AG04449 (cell line): ENCODE measurements at regions not wholly inside any gene's neighbourhood (a gene's known extent, or its start where the extent isn't known, plus 50 kb on each side); places are given as distances from the start of the nearest gene placed in this dataset.
"Not testable (repeated sequence)": the region's sequence is repeated elsewhere in the genome, so short reads cannot be mapped to it uniquely, and the experiment has no call there.

Source experiments
- CTCF ChIA-PET: fragments of 350-600 bp; formaldehyde crosslinking; extraction: SDS; loops from one replicate; lab custom pipeline; 2021; ENCODE audit warnings: antibody characterized with exemption; lab: Yijun Ruan, JAX
- POLR2A ChIA-PET: fragments of 400-600, 350-600 bp; formaldehyde crosslinking; extraction: SDS; loops from one replicate; lab custom pipeline; 2020; ENCODE audit warnings: antibody characterized with exemption, inconsistent platforms; lab: Yijun Ruan, JAX
- DNase-seq: peaks from one replicate; pipeline ENCODE4 v3.0.0-alpha.2; 2010; ENCODE audit warnings: low read depth, low spot score
- H3K4me3 ChIP-seq: 2 replicates; pipeline ENCODE4 v1.5.1; 2011; ENCODE audit warnings: low read depth, mild to moderate bottlenecking, control low read depth, low read length
- TF ChIP-seq, protein P1 (sequence below): IDR thresholded peaks from one replicate; pipeline ENCODE4 v1.5.1; 2011; ENCODE audit warnings: mild to moderate bottlenecking, moderate library complexity, low read length, control low read depth, inconsistent platforms; ENCODE audit not compliant: insufficient read depth; ENCODE audit errors: missing control alignments

DNA sequence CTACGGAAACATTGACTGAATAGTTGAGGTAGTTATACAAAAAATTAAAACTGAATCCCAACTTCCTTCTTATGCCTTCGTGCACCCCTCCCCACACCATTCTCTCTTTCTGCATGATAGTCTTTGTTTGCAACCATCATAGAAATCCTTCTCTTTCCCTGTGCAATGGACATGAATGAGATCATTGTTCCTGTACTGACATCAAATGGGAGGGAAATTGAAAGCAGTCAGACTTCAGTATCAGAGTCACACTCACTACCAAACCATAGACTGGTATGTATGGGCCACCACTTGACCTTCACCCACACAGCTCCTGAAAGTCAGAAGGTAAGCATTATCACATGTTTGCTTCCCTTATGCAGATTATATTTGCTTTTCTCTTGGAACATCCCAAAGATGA, 782.8 kb downstream of the BCL11A start:
- TF ChIP-seq, protein P1, sequence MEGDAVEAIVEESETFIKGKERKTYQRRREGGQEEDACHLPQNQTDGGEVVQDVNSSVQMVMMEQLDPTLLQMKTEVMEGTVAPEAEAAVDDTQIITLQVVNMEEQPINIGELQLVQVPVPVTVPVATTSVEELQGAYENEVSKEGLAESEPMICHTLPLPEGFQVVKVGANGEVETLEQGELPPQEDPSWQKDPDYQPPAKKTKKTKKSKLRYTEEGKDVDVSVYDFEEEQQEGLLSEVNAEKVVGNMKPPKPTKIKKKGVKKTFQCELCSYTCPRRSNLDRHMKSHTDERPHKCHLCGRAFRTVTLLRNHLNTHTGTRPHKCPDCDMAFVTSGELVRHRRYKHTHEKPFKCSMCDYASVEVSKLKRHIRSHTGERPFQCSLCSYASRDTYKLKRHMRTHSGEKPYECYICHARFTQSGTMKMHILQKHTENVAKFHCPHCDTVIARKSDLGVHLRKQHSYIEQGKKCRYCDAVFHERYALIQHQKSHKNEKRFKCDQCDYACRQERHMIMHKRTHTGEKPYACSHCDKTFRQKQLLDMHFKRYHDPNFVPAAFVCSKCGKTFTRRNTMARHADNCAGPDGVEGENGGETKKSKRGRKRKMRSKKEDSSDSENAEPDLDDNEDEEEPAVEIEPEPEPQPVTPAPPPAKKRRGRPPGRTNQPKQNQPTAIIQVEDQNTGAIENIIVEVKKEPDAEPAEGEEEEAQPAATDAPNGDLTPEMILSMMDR, result no peak
- H3K4me3 ChIP-seq, result no peak overlapping the region
- no peak for DNase-seq
- POLR2A ChIA-PET, result no interaction called here
- CTCF ChIA-PET, result no interaction called here

DNA sequence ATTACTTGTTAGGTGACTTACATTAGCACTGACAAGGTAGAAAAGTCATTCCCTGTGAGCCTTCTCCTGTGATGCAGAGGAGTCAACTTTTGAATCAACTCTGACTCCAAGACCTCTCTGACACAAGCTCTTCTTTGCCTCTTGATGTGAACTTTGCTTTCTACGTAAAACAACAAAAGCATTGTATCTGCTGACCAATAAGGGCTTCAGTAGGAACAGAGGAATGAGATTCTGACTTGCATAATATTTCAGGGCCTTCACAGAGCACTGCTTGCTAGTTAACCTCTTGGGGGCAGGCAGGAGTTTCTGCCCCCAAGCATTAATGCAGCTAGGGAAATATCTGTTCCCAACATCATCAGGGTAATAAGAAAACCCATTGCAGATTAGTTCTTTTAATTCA, 791.5 kb downstream of the BCL11A start:
- POLR2A ChIA-PET, result no interaction called here
- no peak for DNase-seq
- no peak overlapping the region for H3K4me3 ChIP-seq
- CTCF ChIA-PET, result no interaction called here
- TF ChIP-seq, protein P1, result no peak

DNA sequence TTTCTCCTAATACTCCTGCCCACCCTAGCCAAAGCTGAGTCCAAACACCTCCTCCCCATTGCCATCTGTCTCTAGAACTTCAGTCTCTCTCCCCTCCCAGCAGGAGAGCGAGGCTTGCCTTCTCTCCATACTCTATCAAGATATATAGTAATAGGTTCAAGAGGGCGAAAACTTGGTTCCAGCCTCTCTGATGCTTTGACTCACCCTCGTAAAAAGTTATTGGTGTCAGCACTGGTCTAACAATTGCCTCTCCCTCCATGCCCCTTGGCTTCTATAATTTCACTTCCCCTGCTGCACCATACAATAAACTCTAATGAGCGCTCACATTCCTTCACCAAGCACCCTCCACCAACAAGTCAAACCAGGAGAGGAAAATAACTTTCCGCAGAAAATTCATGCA, 797.3 kb downstream of the BCL11A start:
- CTCF ChIA-PET, result interaction anchor here (0.6 kb wide), 1 partner anchor 22 kb away, joined by 3 read pairs; no protein-coding TSS in a partner anchor
- TF ChIP-seq, protein P1, result no peak
- POLR2A ChIA-PET, result no interaction called here
- no peak overlapping the region for H3K4me3 ChIP-seq
- DNase-seq, result no peak

DNA sequence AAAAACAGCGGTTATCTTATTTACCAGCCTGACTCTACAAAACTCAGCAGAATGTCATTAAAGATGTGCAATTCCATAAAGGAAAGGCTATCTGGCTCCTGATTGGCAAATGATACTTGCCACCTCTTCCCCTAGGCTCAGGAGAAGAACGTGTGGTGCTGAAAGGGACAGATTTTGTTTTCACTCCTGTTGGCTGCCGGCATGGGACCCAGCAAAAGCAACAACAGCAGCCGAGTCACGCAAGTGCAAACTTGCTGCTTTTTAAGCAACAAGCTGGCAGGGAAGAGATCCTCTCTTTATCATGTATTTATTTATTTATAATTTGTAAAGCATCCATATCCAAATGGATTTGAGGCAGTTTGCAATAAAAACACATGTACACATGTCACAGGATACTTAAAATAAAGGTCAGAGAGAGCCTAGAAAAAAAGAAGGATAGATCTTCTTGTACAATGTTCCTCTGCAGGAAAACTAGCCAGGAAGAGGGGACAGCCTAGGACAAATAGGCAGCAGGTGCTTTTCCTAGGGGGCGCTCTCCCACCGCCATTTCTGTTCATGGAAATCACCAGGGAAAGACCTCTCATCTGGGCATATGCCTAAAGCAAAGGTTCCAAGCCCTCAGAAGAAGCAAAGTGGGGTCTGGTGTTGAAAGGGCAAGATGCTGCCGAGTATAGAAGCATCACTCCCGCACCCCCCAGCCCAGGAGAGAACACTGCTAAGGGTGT, 799.3 kb downstream of the BCL11A start:
- no peak overlapping the region for H3K4me3 ChIP-seq
- CTCF ChIA-PET, result no interaction called here
- TF ChIP-seq, protein P1, result no peak
- POLR2A ChIA-PET, result no interaction called here
- DNase-seq, result no peak

DNA sequence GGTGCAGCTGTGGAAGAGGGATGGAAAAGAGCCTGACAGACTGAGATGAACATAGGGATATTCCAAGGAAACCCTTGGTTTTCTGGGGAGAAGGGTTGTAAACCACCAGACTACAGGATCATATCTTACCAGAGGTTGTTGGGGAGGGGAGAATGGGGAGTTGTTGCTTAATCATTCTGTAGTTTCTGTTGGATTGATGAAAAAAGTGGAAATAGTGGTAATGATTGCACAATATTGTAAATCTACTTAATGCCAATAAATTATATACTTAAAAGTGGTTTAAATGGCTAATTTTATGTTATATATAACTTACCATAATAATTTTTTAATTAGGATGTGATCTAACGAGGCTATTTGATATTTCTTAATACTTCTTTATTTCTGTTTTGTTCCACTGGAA, 800.9 kb downstream of the BCL11A start:
- POLR2A ChIA-PET, result no interaction called here
- H3K4me3 ChIP-seq, result no peak overlapping the region
- CTCF ChIA-PET, result no interaction called here
- DNase-seq, result no peak
- TF ChIP-seq, protein P1, result no peak

DNA sequence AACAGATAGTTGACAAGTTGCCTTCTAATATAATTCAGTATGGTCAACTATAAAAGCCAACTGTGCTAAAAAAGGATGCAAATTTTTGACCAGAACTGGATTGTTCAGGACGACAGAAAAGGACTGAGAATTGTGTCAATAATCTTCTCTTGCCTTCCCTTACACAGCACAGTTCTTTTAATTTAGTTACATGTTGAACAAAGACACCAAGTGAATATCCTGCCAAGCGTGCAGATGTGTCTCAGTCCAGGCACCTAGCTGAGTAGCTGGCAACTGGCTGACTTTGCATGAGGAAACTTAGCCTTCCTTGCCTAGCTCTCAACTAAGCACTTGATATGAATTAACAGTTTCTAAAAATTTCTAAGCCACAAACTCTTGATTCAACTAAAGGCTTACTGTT, 801.4 kb downstream of the BCL11A start:
- no peak for DNase-seq
- POLR2A ChIA-PET, result no interaction called here
- CTCF ChIA-PET, result no interaction called here
- TF ChIP-seq, protein P1, result no peak
- no peak overlapping the region for H3K4me3 ChIP-seq

DNA sequence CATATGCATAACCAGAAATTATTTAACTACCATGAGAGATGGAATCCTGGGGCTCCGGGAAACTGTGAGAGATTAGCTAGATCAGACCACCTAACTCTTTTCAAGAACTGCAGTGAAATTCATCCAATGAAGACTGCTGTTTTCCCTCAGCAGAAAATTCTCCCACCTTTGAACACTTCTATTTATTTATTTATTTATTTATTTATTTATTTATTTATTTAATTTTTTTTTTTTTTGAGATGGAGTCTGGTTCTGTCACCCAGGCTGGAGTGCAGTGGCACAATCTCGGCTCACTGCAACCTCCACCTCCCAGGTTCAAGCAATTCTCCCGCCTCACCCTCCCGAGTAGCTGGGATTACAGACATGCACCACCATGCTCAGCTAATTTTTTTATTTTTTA, 802.2 kb downstream of the BCL11A start:
- CTCF ChIA-PET, result not testable (repeated sequence)

More for the DNA sequence above, 802.2 kb downstream of the BCL11A start:
- not testable (repeated sequence) for DNase-seq, H3K4me3 ChIP-seq
- POLR2A ChIA-PET, result interaction anchor here (0.7 kb wide), 1 partner anchor 814 kb away, joined by 4 read pairs; no protein-coding TSS in a partner anchor
